Rectal smooth muscle tissue (tissue), 1 donor: ENCODE measurements at regions not wholly inside any gene's neighbourhood (a gene's known extent, or its start where the extent isn't known, plus 50 kb on each side); places are given as distances from the start of the nearest gene placed in this dataset.

Experiments used
- H3K27ac ChIP-seq: one replicate; pipeline ENCODE4 v1.7.0; 2013; ENCODE audit warnings: low read depth, low read length, inconsistent platforms
- H3K27me3 ChIP-seq: one replicate; pipeline ENCODE4 v1.7.0; 2013; ENCODE audit warnings: low read length; ENCODE audit not compliant: control insufficient read depth, insufficient read depth
- H3K36me3 ChIP-seq: one replicate; pipeline ENCODE4 v1.7.0; 2013; ENCODE audit warnings: low read length; ENCODE audit not compliant: control insufficient read depth, insufficient read depth
- H3K4me1 ChIP-seq: one replicate; pipeline ENCODE4 v1.7.0; 2013; ENCODE audit warnings: low read length; ENCODE audit not compliant: control insufficient read depth, insufficient read depth
- H3K4me3 ChIP-seq: one replicate; pipeline ENCODE4 v1.7.0; 2013; ENCODE audit warnings: low read length
- H3K9ac ChIP-seq: one replicate; pipeline ENCODE4 v1.7.0; 2013; ENCODE audit warnings: low read length

- Histone ChIP-seq H3K27me3 (no peaks in the 10 kb centered on the region), H3K4me1 (no peaks in the 10 kb centered on the region), H3K27ac (no peak overlapping the region), H3K9ac (no peak overlapping the region), H3K36me3 (no peaks in the 10 kb centered on the region), H3K4me3 (no peak overlapping the region)
Measured at GRCh38 chr11:128390246-128390645, 197.1 kb downstream of the ETS1 start.

- no peaks in the 10 kb centered on the region for H3K27me3 ChIP-seq
Measured at GRCh38 chr11:128389461-128389976, 197.8 kb downstream of the ETS1 start.

GRCh38 chr11:128388206-128388815 lies 199.0 kb downstream of the ETS1 start:
- H3K36me3 ChIP-seq: no peaks in the 10 kb centered on the region
- no peak overlapping the region for H3K27ac ChIP-seq
- no peaks in the 10 kb centered on the region for H3K4me1 ChIP-seq
- no peak overlapping the region for H3K9ac ChIP-seq
- no peaks in the 10 kb centered on the region for H3K27me3 ChIP-seq
- H3K4me3 ChIP-seq: no peak overlapping the region

More at GRCh38 chr11:128389461-128389976, 197.8 kb downstream of the ETS1 start:
- Histone ChIP-seq H3K9ac (no peak overlapping the region), H3K4me3 (no peak overlapping the region), H3K36me3 (no peaks in the 10 kb centered on the region), H3K27ac (no peak overlapping the region), H3K4me1 (no peaks in the 10 kb centered on the region)

- Histone ChIP-seq H3K4me3 (no peak overlapping the region), H3K36me3 (no peaks in the 10 kb centered on the region), H3K9ac (no peak overlapping the region), H3K27ac (no peak overlapping the region), H3K27me3 (no peaks in the 10 kb centered on the region), H3K4me1 (no peaks in the 10 kb centered on the region)
Measured at GRCh38 chr11:128379587-128380580, 207.5 kb downstream of the ETS1 start.

GRCh38 chr11:128375961-128376360 lies 211.4 kb downstream of the ETS1 start:
- no peaks in the 10 kb centered on the region for H3K4me1 ChIP-seq
- H3K4me3 ChIP-seq: no peak overlapping the region
- H3K27me3 ChIP-seq: no peaks in the 10 kb centered on the region
- no peak overlapping the region for H3K27ac ChIP-seq
- no peaks in the 10 kb centered on the region for H3K36me3 ChIP-seq
- H3K9ac ChIP-seq: no peak overlapping the region

GRCh38 chr11:128374026-128374425 lies 213.3 kb downstream of the ETS1 start:
- H3K4me1 ChIP-seq: no peaks in the 10 kb centered on the region
- H3K9ac ChIP-seq: no peak overlapping the region
- H3K4me3 ChIP-seq: no peak overlapping the region
- H3K36me3 ChIP-seq: no peaks in the 10 kb centered on the region
- H3K27ac ChIP-seq: no peak overlapping the region
- no peaks in the 10 kb centered on the region for H3K27me3 ChIP-seq

GRCh38 chr11:128372977-128373376 lies 214.4 kb downstream of the ETS1 start:
- H3K27ac ChIP-seq: no peak overlapping the region

GRCh38 chr11:128367573-128367972 lies 219.8 kb downstream of the ETS1 start:
- Histone ChIP-seq H3K9ac (no peak overlapping the region), H3K27ac (no peak overlapping the region), H3K27me3 (no peaks in the 10 kb centered on the region), H3K4me1 (no peaks in the 10 kb centered on the region), H3K4me3 (no peak overlapping the region), H3K36me3 (no peaks in the 10 kb centered on the region)

More at GRCh38 chr11:128372977-128373376, 214.4 kb downstream of the ETS1 start:
- no peak overlapping the region for H3K4me3 ChIP-seq
- H3K27me3 ChIP-seq: no peaks in the 10 kb centered on the region
- H3K9ac ChIP-seq: no peak overlapping the region
- no peaks in the 10 kb centered on the region for H3K36me3 ChIP-seq
- no peaks in the 10 kb centered on the region for H3K4me1 ChIP-seq

GRCh38 chr11:128365044-128365443 lies 222.3 kb downstream of the ETS1 start:
- Histone ChIP-seq H3K36me3 (no peaks in the 10 kb centered on the region), H3K4me3 (no peak overlapping the region), H3K27me3 (no peaks in the 10 kb centered on the region), H3K27ac (no peak overlapping the region), H3K9ac (no peak overlapping the region), H3K4me1 (no peaks in the 10 kb centered on the region)

GRCh38 chr11:128361451-128362020 lies 225.8 kb downstream of the ETS1 start:
- no peak overlapping the region for H3K4me3 ChIP-seq
- no peaks in the 10 kb centered on the region for H3K27me3 ChIP-seq
- no peak overlapping the region for H3K9ac ChIP-seq
- H3K4me1 ChIP-seq: peaks cover 2% of the 10 kb centered on the region
- H3K27ac ChIP-seq: no peak overlapping the region
- H3K36me3 ChIP-seq: no peaks in the 10 kb centered on the region

- H3K27ac ChIP-seq: no peak overlapping the region
- H3K4me3 ChIP-seq: no peak overlapping the region
- H3K27me3 ChIP-seq: no peaks in the 10 kb centered on the region
- no peak overlapping the region for H3K9ac ChIP-seq
- no peaks in the 10 kb centered on the region for H3K36me3 ChIP-seq
- peaks cover 2% of the 10 kb centered on the region for H3K4me1 ChIP-seq
Measured at GRCh38 chr11:128359515-128359914, 227.8 kb downstream of the ETS1 start.

GRCh38 chr11:128357073-128357472 lies 230.3 kb downstream of the ETS1 start:
- no peak overlapping the region for H3K9ac ChIP-seq
- no peak overlapping the region for H3K27ac ChIP-seq
- H3K4me1 ChIP-seq: peaks cover 2% of the 10 kb centered on the region
- H3K36me3 ChIP-seq: no peaks in the 10 kb centered on the region
- H3K4me3 ChIP-seq: no peak overlapping the region
- no peaks in the 10 kb centered on the region for H3K27me3 ChIP-seq
